IPS DF 6.9 (cell line): ENCODE measurements at regions not wholly inside any gene's neighbourhood (a gene's known extent, or its start where the extent isn't known, plus 50 kb on each side); places are given as distances from the start of the nearest gene placed in this dataset.

Source experiments
- DNase-seq: peaks from one replicate; pipeline ENCODE4 v3.0.0-alpha.2; 2013; ENCODE audit warnings: low read depth, low spot score
- H3K27ac ChIP-seq: one replicate; pipeline ENCODE4 v1.5.1; 2013; ENCODE audit warnings: low read length, control low read depth
- H3K27me3 ChIP-seq: 2 replicates; pipeline ENCODE4 v1.6.1; 2013; ENCODE audit warnings: mild to moderate bottlenecking, low read length; ENCODE audit not compliant: control insufficient read depth, insufficient read depth
- H3K36me3 ChIP-seq: 2 replicates; pipeline ENCODE4 v1.6.1; 2013; ENCODE audit warnings: low read length; ENCODE audit not compliant: control insufficient read depth, insufficient read depth
- H3K4me1 ChIP-seq: 2 replicates; pipeline ENCODE4 v1.6.1; 2013; ENCODE audit warnings: low read length; ENCODE audit not compliant: control insufficient read depth, insufficient read depth
- H3K4me3 ChIP-seq: 2 replicates; pipeline ENCODE4 v1.5.1; 2013; ENCODE audit warnings: mild to moderate bottlenecking, low read length
- H3K9me3 ChIP-seq: 2 replicates; pipeline ENCODE4 v1.6.1; 2013; ENCODE audit warnings: low read length, inconsistent platforms; ENCODE audit not compliant: control insufficient read depth, insufficient read depth
- WGBS: extraction: QIAGEN DNeasy Blood & Tissue Kit; methylation state at CpG from one replicate; pipeline ENCODE4 v1.1.7; 2013; ENCODE audit warnings: mixed read lengths, missing lambda C conversion rate; ENCODE audit not compliant: insufficient read length, insufficient coverage; 5-methylcytosine and 5-hydroxymethylcytosine counted together

DNA sequence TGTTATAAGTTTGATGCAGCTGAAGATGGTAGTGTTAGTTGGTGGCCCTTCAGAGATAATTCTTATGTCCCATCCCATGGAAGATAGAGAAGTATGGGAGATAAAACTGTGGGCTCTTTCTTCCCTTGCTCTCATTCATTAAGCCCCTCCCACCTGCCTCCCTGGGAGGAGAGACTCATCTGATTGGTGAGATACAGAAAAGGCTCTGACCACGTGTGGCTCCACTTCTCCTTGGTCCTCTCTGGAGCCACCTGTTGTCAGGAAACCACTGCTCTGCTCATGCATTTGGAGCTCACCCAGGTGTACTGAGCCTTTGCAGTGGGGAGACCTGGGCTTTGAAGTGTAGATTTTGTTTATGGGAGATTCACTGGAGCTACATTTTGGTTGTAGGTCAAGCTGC lies 293.2 kb upstream of the RASGRP1 start:
- Histone ChIP-seq H3K4me1 (no peaks in the 10 kb centered on the region), H3K27me3 (no peaks in the 10 kb centered on the region), H3K36me3 (no peaks in the 10 kb centered on the region), H3K27ac (no peak overlapping the region), H3K4me3 (no peak overlapping the region), H3K9me3 (no peaks in the 10 kb centered on the region)
- DNase-seq = no peak
- WGBS = no CpG with 5 or more reads among the region's 1 CpG

DNA sequence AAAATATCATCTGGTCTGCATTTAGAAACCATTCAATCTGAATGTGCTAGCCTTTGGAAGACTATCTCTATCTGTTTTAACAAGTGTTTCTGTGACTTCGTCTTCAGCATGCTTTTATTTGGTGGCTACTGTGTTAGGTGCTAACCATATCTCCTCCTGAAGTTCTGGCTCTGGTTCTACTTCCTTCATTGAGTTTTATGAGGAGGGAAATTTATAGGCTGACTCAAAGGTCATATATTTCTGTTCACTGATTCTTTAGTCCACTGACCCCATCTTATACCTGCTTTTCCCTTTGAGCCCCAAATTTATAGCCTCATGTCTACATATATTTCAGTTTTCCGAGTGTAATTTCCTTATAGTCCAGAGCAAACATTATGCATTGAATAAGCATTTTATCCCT lies 295.0 kb upstream of the RASGRP1 start:
- no peak for DNase-seq
- Histone ChIP-seq H3K4me3 (no peak overlapping the region), H3K9me3 (no peaks in the 10 kb centered on the region), H3K4me1 (no peaks in the 10 kb centered on the region), H3K36me3 (no peaks in the 10 kb centered on the region), H3K27me3 (no peaks in the 10 kb centered on the region), H3K27ac (no peak overlapping the region)
- no CpG with 5 or more reads among the region's 2 CpGs for WGBS

DNA sequence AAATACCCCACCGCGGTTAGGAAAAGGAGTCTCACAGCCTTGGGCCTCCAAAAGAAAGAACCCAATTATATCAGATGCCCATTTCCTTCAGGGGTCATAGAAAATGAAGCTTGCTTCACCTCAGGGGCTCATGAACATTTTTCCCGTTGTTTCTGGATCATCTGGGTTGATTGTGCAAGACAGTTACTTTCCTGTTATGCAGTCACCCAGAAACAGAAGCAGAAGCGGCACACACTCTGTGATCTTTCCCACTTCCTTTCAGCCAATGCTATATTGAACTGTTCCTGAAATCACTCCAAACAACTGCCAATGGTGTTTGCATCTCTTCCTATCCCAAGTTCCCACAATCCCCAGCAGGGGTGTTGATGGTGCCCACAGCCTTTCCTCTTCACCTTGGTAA lies 295.6 kb upstream of the RASGRP1 start:
- Histone ChIP-seq H3K4me3 (no peak overlapping the region), H3K9me3 (no peaks in the 10 kb centered on the region), H3K36me3 (no peaks in the 10 kb centered on the region), H3K27ac (no peak overlapping the region), H3K4me1 (no peaks in the 10 kb centered on the region), H3K27me3 (no peaks in the 10 kb centered on the region)
- WGBS = no CpG with 5 or more reads among the region's 4 CpGs
- DNase-seq = no peak

DNA sequence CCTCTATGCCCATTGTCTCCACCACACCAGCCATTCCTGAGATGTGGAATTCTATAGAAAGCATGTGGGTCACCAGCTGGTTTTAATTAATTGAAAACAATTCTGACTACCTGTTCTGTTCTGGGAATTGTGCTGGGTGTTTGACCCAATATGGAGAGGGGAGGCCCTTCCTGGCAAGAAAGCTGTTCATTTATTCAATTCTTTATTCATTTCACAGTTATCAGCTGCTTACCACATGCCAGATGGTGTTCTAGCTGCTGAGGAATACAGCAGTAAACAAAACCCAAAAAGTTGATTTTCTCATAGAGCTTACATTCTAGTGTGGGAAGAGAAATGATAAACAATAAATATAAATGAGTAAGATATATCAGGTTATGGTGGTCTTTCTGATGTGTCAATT lies 296.1 kb upstream of the RASGRP1 start:
- H3K4me1 ChIP-seq = no peaks in the 10 kb centered on the region
- no peak for DNase-seq
- H3K4me3 ChIP-seq = no peak overlapping the region
- no peaks in the 10 kb centered on the region for H3K9me3 ChIP-seq
- no peaks in the 10 kb centered on the region for H3K36me3 ChIP-seq
- no peaks in the 10 kb centered on the region for H3K27me3 ChIP-seq
- H3K27ac ChIP-seq = no peak overlapping the region

DNA sequence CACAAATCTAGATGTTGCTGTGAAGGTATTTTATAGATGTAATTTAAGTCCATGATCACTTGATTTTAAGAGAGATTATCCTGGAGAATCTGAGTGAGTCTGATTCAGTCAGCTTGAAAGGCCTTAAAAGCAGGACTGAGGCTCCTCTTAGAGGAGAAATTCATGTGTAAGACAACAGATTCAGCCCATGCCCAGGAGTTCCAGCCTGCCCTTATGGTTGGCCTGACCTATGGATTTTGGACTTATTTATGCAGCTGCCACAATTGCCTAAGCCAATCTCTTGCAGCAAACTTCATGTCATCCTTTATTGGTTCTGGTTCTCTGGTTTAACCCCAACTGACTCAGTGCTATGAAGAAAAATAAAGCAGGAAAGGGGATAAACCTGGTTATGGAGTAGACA lies 296.5 kb upstream of the RASGRP1 start:
- no peak overlapping the region for H3K4me3 ChIP-seq
- no peak for DNase-seq
- H3K27ac ChIP-seq = no peak overlapping the region
- H3K36me3 ChIP-seq = no peaks in the 10 kb centered on the region
- no peaks in the 10 kb centered on the region for H3K9me3 ChIP-seq
- H3K27me3 ChIP-seq = no peaks in the 10 kb centered on the region
- H3K4me1 ChIP-seq = no peaks in the 10 kb centered on the region

DNA sequence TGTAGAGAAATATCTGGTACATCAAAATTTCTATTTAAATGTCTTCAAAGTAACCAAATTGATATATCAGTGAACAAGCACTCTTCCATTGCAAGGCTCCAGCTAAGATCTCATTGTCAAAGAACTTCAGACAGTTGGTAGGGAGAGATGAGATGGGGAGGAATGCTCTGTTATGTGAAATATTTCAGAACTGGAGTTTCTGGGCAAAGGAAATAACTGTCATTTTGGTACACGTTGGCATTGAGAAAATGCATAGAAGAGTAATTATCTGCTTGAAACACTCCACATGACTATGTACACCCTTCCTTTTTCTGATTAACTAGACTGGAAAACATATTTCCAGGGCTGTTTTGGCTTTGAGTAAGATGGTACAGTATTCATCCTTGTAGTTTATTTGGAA lies 297.5 kb upstream of the RASGRP1 start:
- H3K9me3 ChIP-seq = no peaks in the 10 kb centered on the region
- no peak for DNase-seq
- WGBS = no CpG with 5 or more reads among the region's 1 CpG
- H3K36me3 ChIP-seq = no peaks in the 10 kb centered on the region
- no peak overlapping the region for H3K27ac ChIP-seq
- H3K4me1 ChIP-seq = no peaks in the 10 kb centered on the region
- H3K4me3 ChIP-seq = no peak overlapping the region
- H3K27me3 ChIP-seq = no peaks in the 10 kb centered on the region

DNA sequence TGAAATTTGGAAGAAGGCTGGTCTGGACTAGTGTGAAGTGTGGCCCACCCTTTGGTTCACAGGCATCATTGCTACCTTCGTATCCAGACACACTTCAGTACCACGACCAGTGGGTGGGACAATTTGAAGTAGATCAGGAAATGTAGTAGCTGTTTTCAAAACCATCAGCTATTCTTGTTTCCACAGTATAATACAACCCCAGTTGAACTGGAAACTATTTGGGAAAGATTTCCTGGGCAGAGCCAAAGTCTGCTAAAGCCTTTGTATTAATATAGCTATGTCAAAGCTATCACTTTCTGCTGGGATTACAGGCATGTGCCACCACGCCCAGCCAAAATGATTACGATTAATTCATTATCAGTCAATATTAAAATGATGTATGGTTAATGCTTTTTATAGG lies 298.8 kb upstream of the RASGRP1 start:
- WGBS = no CpG with 5 or more reads among the region's 4 CpGs
- DNase-seq = no peak
- H3K4me3 ChIP-seq = no peak overlapping the region

DNA sequence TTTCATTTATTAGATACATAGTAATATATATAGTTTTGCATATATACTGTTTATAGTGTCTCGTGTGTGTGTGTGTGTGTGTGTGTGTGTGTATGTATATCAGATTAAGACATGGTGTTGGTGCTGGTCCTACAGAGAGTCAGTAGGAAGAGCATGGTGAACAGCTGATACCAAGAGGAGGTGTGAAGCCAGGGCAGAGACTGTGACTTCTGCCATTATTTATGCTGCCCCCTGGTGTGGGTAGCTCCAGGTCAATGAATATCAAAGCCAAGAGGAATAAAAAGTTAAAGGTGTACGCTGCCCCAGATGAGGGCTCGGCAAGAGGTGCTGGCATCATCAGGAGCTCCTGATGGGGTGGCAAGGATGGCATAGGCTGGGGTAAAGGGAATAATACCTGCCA lies 299.5 kb upstream of the RASGRP1 start:
- no peak for DNase-seq
- Histone ChIP-seq H3K27me3 (no peaks in the 10 kb centered on the region), H3K4me3 (no peak overlapping the region), H3K9me3 (no peaks in the 10 kb centered on the region), H3K36me3 (no peaks in the 10 kb centered on the region), H3K4me1 (no peaks in the 10 kb centered on the region), H3K27ac (no peak overlapping the region)
- no CpG with 5 or more reads among the region's 3 CpGs for WGBS

More for the DNA sequence above, 298.8 kb upstream of the RASGRP1 start:
- H3K27ac ChIP-seq = no peak overlapping the region
- H3K36me3 ChIP-seq = no peaks in the 10 kb centered on the region
- H3K4me1 ChIP-seq = no peaks in the 10 kb centered on the region
- no peaks in the 10 kb centered on the region for H3K27me3 ChIP-seq
- no peaks in the 10 kb centered on the region for H3K9me3 ChIP-seq

DNA sequence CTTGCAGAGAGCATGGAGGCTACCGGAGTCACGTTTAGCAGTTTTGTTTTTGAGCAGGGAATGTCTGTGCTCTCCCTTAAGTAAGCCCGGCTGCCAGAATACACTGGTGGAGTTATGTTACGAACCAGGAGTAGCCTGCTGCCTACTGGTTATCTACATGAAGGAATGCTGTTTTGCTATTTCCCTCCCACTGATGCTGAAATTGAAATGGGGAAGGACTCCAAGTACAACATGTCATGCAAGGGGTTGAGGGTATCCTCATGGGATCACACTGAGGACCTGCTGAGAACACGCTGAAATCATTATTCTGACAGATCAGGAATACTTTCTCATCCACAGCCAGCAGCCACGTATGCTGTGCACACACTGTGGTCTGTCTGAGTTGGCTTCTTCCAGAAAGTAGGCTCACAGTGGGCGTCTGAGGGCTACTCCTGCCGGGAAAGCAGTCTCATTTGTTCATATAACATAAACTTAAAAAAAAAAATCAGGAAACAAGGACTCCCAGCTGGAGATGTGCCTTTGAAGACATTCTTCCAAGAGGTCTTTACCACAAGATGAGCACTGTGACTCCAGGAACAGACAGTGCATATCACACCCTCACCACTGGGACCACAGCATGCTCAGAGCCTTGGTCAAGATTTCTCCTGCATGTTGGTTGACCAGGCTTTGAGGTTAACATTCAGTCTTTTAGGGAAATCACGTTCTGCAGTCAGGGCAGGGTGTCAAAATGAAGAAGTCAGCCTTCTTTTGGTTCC lies 300.4 kb upstream of the RASGRP1 start:
- Histone ChIP-seq H3K27me3 (no peaks in the 10 kb centered on the region), H3K4me3 (no peak overlapping the region)

DNA sequence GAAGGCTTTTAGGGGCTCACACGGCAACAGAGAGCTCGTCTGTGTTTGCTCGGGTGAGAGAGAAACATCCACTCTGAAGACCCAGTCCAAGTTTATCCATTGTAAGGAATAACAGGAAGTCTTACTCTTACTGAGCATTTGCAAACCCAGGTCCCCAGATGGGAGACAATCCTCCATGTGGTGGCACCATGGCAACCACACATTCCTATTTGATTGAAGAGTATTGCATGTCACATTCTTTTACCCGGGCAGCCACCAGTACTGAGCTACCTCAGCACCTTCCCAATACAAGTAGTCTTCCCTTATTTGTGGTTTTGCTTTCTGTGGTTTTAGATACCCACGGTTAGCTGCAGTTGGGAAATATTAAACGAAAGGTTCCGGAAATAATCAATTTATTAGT lies 302.9 kb upstream of the RASGRP1 start:
- Histone ChIP-seq H3K4me3 (no peak overlapping the region), H3K4me1 (no peaks in the 10 kb centered on the region), H3K27me3 (no peaks in the 10 kb centered on the region), H3K27ac (no peak overlapping the region), H3K36me3 (no peaks in the 10 kb centered on the region), H3K9me3 (no peaks in the 10 kb centered on the region)
- WGBS = no CpG with 5 or more reads among the region's 7 CpGs
- no peak for DNase-seq

More for the DNA sequence above, 300.4 kb upstream of the RASGRP1 start:
- Histone ChIP-seq H3K4me1 (no peaks in the 10 kb centered on the region), H3K9me3 (no peaks in the 10 kb centered on the region), H3K36me3 (no peaks in the 10 kb centered on the region), H3K27ac (no peak overlapping the region)
- no CpG with 5 or more reads among the region's 9 CpGs for WGBS
- no peak for DNase-seq

DNA sequence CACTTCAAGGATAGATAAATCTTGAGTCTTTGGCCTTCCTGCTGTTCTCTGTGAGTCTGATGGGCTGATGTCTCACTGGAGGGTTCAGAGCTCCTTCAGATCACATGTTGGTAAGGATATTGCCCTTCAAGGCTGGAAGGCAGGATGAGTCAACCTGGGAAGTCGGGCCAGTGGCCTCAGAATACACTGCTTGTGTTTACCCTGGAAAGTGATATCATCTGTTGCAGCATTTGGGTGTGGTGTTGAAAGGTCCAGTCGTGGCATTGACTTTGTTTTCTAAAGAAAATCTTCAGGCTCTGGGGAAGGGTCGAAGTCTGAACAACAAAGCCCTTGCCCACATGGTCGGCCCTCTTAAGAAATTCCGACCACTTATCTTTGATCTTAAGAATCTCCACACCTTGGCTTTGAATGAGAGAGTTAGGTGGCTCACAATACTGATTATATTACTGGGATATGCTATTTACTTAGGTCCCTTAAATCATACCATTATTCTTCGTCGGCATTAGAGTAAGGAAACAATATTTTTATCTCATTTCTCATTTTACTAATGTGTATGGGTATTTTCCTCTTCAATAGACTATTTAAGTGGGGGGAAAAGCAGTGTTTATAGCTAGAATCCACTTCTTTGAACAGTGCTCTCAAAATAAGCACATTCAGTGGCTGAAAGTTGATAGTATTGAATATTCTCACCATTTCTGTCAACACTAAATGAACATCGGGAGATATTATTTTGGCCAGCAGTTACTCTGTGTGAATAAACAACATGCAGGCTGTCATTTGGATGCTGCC lies 303.9 kb upstream of the RASGRP1 start:
- no peaks in the 10 kb centered on the region for H3K27me3 ChIP-seq
- DNase-seq = no peak
- no peak overlapping the region for H3K27ac ChIP-seq
- no peaks in the 10 kb centered on the region for H3K9me3 ChIP-seq
- no peaks in the 10 kb centered on the region for H3K36me3 ChIP-seq
- no peak overlapping the region for H3K4me3 ChIP-seq
- no CpG with 5 or more reads among the region's 8 CpGs for WGBS
- no peaks in the 10 kb centered on the region for H3K4me1 ChIP-seq
